NCI-H345 (cell line): ENCODE measurements at regions not wholly inside any gene's neighbourhood (a gene's known extent, or its start where the extent isn't known, plus 50 kb on each side); places are given as distances from the start of the nearest gene placed in this dataset.
A peak's percentile ranks its signal among the peaks of the same experiment; 100 is the strongest.
"Not testable (repeated sequence)": the region's sequence is repeated elsewhere in the genome, so short reads cannot be mapped to it uniquely, and the experiment has no call there.

Source experiments
- DNase-seq: peaks from one replicate; lab custom pipeline; 2025; lab: John Stamatoyannopoulos, UW

DNA sequence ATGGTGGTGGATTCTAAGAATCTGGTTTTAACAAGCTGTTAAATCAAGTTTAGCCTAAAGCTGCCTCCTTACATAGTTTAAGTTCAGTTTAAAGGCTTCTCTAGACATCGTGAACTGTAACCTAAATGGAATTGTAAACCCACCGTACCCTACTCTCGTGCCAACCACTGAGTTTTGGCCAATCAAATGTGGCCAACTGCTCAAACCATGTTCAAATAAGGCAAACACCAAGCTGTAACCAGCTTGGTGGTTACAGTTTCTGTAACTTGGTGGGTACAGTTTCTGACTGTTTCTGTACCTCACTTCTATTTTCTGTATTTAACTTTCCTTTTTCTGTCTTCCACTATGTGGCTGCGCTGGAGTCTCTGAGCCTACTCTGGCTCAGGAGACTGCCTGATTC lies 131.9 kb upstream of the DDHD1 start:
- DNase-seq = no peak

DNA sequence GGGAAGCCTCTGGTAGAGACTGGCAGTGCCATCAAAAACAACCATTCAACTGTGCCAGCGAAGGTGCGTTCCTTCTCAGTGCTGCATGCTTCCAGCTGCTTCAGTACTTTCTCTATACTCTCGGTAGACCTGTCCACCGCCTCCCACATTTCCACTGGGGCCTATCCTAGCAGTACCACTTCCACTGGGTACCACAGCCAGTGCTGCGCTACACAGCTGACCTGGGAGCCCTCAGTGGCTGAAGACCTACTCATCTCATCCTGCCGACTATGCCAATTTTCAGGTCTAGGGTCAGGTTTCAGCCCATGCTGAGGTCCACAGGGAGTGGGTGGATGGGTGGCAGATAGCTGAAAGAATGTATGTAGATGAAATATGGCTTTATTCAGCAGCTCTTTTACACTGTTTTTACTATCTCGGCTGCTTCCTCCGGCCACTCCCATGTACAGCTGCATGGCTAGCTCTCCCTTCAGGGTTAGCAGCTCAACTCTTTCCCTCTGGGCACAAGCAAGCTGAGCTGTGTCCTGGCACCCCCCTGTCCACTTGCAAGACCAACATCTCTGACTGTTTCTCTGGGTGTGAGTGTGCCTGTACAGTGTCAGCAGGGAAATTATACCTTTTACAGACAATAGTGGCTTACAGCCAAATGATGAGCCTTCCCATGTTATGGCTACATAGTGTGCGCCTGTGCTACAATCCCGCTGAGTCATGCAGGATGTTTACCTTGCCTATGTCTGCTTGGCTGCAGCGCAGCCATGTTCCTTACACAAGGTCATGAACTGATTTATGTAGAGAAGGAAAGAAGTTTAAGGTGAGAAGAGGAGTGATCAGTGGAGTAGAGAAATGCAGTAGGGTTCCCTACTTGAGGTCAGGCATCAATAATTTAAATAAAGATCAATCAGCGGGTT lies 125.7 kb upstream of the DDHD1 start:
- DNase-seq = peak; percentile 1

DNA sequence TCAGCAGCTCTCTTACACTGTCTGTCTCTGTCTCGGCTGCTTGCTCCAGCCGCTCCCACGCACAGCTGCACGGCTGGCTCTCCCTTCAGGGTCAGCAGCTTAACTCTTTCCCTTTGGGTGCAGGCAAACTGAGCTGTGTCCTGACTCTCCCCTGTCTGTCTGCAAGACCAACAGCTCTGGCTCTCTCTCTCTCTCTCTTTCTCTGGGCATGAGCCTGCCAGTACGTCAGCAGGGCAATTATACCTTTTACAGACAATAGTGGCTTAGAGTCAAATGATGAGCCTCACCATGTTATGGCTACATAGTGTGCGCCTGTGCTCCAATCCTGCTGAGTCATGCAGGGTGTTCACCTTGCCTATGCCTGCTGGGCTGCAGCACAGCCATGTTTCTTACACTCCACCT lies 120.5 kb upstream of the DDHD1 start:
- DNase-seq = no peak

- no peak for DNase-seq
These were observed 111.9 kb upstream of the DDHD1 start for GRCh38 chr14:53265025-53265424.

DNA sequence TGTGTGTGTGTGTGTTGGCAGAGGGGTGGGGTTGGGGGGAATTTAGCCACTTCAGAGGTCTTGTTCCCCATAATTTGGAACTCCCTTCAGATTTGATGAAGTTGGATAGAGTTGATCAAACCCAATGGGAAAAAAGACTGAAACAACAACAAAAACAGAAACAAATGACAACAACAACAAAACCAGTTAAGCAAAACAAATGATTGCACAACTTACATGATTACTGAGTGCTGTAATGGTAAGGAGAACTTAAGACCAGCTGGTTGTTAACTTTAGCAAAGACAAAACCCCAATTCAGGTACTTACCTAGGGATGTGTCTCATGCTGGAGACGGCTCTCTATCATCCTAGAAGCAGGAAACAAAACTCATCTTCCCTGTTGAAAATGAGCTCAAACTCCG lies 107.8 kb upstream of the DDHD1 start:
- DNase-seq = no peak

DNA sequence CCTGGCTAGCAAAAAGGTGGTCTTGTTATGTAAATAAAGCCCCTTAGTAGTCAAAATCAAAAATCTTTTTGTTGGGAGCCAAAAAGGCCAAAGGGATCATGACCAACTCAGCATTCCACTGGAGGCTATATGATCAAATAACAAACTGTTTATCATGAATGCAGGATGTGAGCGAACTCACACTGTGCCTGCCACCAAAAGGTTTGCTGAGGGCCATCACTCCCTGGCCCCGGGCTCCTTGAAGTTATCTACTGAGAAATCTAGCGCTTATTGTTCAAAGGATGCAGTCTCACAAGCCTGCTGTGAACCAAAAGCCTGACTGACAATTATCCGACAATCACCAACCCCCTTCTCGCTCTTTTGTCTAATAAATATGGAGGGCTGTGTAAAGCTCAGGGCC lies 107.2 kb upstream of the DDHD1 start:
- no peak for DNase-seq

GRCh38 chr14:53252141-53252540 lies 99.0 kb upstream of the DDHD1 start:
- no peak for DNase-seq

- DNase-seq = no peak
These were observed 95.9 kb upstream of the DDHD1 start for GRCh38 chr14:53249059-53249458.

GRCh38 chr14:53247596-53248370 lies 94.7 kb upstream of the DDHD1 start:
- DNase-seq = peak; percentile 21

DNA sequence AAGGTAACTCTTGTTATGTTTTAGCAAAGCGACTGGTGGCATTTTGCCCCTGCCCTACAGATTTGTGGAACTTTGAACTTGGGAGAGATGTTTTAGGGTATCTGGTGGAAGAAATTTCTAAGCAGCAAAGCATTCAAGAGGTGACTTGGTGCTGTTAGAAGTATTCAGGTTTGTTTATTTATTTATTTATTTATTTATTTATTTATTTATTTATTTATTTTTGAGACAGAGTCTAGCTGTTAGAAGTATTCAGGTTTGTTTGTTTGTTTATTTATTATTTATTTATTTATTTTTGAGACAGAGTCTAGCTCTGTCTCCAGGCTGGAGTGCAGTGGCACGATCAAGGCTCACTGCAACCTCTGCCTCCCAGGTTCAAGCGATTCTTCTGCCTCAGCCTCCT lies 89.8 kb upstream of the DDHD1 start:
- not testable (repeated sequence) for DNase-seq

DNA sequence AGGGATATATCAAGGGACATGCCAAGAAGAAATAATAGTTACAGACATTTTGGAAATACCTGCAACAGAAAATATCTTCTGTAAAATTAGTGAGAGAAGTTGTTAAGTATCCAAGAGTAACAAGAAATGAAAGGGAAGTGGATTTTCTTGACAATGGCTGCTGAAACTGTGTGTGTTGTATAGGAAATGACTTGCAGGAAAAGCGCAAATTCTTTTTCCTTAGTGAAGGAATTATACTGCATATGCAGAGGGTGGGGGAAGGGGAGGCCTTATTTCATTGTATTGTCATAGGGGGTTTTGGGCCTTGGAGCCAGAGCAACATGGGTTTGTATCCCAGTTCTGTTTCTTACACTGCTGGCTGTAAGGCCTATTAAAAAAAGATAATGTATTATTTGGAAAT lies 84.4 kb upstream of the DDHD1 start:
- no peak for DNase-seq

DNA sequence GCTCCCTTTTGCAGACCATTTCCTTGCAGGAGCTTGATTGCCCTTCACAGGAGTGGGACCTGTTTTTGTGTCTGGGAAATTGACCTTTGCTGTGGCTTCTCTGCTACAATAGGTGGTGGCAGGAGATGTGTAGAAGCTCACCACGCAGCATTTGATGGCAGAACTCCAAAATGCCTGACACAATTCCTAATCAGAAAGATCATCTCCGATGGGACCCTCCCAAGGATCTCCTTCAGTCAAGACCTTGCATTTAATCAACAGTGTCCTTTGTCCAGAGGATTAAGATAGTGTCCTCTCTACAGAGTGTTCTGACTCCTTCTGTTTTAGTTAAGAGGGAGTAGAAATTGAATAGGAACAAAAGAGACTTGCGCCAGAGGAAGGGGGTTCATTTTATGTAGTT lies 83.6 kb upstream of the DDHD1 start:
- no peak for DNase-seq

- DNase-seq = no peak
These were observed 78.0 kb upstream of the DDHD1 start for GRCh38 chr14:53231171-53231570.

DNA sequence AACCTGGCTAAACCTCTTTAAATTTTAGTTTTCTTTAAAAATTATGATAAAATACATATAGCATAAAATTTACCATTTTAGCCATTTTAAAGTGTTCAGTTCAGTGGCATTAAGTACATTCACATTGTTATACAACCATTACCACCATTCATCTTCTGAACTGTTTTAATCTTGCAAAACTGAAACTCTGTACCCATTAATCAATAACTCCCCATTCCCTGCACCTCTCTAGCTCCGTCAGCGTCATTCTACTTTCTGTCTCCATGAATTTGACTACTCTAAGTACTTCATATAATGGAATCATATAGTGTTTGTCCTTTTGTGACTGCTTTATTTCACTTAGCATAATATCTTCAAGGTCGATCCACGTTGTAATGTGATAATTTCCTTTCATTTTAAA lies 75.8 kb upstream of the DDHD1 start:
- no peak for DNase-seq

GRCh38 chr14:53227154-53227718 lies 74.1 kb upstream of the DDHD1 start:
- no peak for DNase-seq

GRCh38 chr14:53226553-53226952 lies 73.4 kb upstream of the DDHD1 start:
- DNase-seq = no peak

- no peak for DNase-seq
These were observed 67.8 kb upstream of the DDHD1 start for GRCh38 chr14:53220914-53221313.

- DNase-seq = no peak
These were observed 65.0 kb upstream of the DDHD1 start for GRCh38 chr14:53218161-53218560.

GRCh38 chr14:53217316-53217994 lies 64.3 kb upstream of the DDHD1 start:
- peak; percentile 87 for DNase-seq

DNA sequence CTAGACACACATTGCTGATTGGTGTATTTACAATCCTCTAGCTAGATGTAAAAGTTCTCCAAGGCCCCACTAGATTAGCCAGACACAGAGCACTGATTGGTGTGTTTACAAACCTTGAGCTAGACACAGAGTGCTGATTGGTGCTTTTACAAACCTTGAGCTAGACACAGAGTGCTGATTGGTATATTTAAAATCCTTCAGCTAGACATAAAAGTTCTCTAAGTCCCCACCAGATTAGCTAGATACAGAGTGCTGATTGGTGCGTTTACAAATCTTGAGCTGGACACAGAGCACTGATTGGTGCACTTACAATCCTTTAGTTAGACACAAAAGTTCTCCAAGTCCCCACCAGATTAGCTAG lies 63.8 kb upstream of the DDHD1 start:
- DNase-seq = not testable (repeated sequence)

DNA sequence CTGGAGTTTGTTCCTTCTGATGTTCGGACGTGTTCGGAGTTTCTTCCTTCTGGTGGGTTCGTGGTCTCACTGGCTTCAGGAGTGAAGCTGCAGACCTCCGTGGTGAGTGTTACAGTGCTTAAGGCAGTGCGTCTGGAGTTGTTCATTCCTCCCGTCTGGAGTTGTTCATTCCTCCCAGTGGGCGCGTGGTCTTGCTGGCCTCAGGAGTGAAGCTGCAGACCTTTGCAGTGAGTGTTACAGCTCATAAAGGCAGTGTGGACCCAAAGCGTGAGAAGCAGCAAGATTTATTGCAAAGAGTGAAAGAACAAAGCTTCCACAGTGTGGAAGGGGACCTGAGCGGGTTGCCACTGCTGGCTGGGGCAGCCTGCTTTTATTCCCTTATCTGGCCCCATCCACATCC lies 63.4 kb upstream of the DDHD1 start:
- not testable (repeated sequence) for DNase-seq

DNA sequence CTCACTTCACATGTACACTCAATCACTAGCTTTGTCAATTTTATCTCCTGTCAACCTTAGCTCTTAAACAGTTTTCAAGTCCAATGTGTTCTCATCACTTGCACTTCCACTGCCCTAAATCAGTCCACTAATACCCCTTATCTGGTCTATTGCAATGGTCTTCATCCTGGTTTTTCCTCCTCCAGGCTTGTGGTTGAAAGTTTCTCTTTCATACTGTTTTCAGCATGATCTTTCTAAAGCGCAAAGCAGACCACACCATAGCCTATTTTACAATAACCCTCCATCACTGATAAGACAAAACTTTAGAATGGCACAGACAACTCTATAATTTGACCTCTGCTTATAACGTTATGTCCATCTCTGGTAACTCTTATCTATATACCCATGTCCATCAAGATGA lies 62.0 kb upstream of the DDHD1 start:
- no peak for DNase-seq
